H9 (cell line): ENCODE measurements at regions not wholly inside any gene's neighbourhood (a gene's known extent, or its start where the extent isn't known, plus 50 kb on each side); places are given as distances from the start of the nearest gene placed in this dataset.

Experiments used
- DNase-seq: peaks from one replicate; pipeline ENCODE4 v3.0.0-alpha.2; 2017
- H2AFZ ChIP-seq: one replicate; pipeline ENCODE4 v1.6.1; 2013; ENCODE audit warnings: mild to moderate bottlenecking, low read length, control low read depth, moderate library complexity
- H2AK5ac ChIP-seq: 2 replicates; pipeline ENCODE4 v1.6.1; 2013; ENCODE audit warnings: low read length, control low read depth, mixed read lengths; ENCODE audit not compliant: insufficient read length
- H2BK120ac ChIP-seq: one replicate; pipeline ENCODE4 v1.6.1; 2013; ENCODE audit warnings: low read depth, mild to moderate bottlenecking, low read length, control low read depth, inconsistent platforms; ENCODE audit not compliant: poor library complexity, severe bottlenecking
- H2BK12ac ChIP-seq: 2 replicates; pipeline ENCODE4 v1.6.1; 2013; ENCODE audit warnings: low read length, control low read depth, mixed read lengths, low read depth; ENCODE audit not compliant: insufficient read length
- H2BK15ac ChIP-seq: 2 replicates; pipeline ENCODE4 v1.6.1; 2013; ENCODE audit warnings: low read depth, low read length, control low read depth
- H2BK20ac ChIP-seq: one replicate; pipeline ENCODE4 v1.6.1; 2013; ENCODE audit warnings: low read depth, mild to moderate bottlenecking, low read length, control low read depth, inconsistent platforms; ENCODE audit not compliant: poor library complexity, severe bottlenecking
- H2BK5ac ChIP-seq: 2 replicates; pipeline ENCODE4 v1.6.1; 2013; ENCODE audit warnings: low read length, control low read depth, mixed read lengths; ENCODE audit not compliant: insufficient read length
- H3K14ac ChIP-seq: 2 replicates; pipeline ENCODE4 v1.6.1; 2013; ENCODE audit warnings: low read length, control low read depth; ENCODE audit not compliant: insufficient read depth
- H3K18ac ChIP-seq: 2 replicates; pipeline ENCODE4 v1.6.1; 2013; ENCODE audit warnings: low read depth, mild to moderate bottlenecking, mixed read lengths, low read length, control low read depth; ENCODE audit not compliant: insufficient read length
- H3K23ac ChIP-seq: 2 replicates; pipeline ENCODE4 v1.6.1; 2013; ENCODE audit warnings: low read length, control low read depth, mixed read lengths, low read depth; ENCODE audit not compliant: insufficient read length
- H3K23me2 ChIP-seq: 2 replicates; pipeline ENCODE4 v1.6.1; 2013; ENCODE audit warnings: low read depth, mild to moderate bottlenecking, mixed read lengths, low read length, control low read depth; ENCODE audit not compliant: insufficient read length, poor library complexity, severe bottlenecking
- H3K27ac ChIP-seq: 2 replicates; pipeline ENCODE4 v1.5.1; 2013; ENCODE audit warnings: low read length, control low read depth, mixed read lengths, low read depth; ENCODE audit not compliant: insufficient read length
- H3K27me3 ChIP-seq: 2 replicates; pipeline ENCODE4 v1.6.1; 2013; ENCODE audit warnings: low read length, control low read depth, inconsistent platforms; ENCODE audit not compliant: insufficient read depth
- H3K4ac ChIP-seq: 2 replicates; pipeline ENCODE4 v1.6.1; 2013; ENCODE audit warnings: low read depth, mild to moderate bottlenecking, control low read depth, inconsistent platforms, low read length, moderate library complexity
- H3K4me1 ChIP-seq: 2 replicates; pipeline ENCODE4 v1.6.1; 2013; ENCODE audit warnings: low read length, control low read depth, inconsistent platforms; ENCODE audit not compliant: insufficient read depth
- H3K4me2 ChIP-seq: 2 replicates; pipeline ENCODE4 v1.6.1; 2013; ENCODE audit warnings: low read length, control low read depth, mixed read lengths; ENCODE audit not compliant: insufficient read length, insufficient read depth
- H3K56ac ChIP-seq: 2 replicates; pipeline ENCODE4 v1.6.1; 2013; ENCODE audit warnings: low read depth, mild to moderate bottlenecking, mixed read lengths, low read length, control low read depth; ENCODE audit not compliant: insufficient read length
- H3K79me1 ChIP-seq: 2 replicates; pipeline ENCODE4 v1.6.1; 2013; ENCODE audit warnings: low read depth, mild to moderate bottlenecking, moderate library complexity, low read length, control low read depth, inconsistent platforms; ENCODE audit not compliant: insufficient read depth, poor library complexity, severe bottlenecking
- H3K79me2 ChIP-seq: 2 replicates; pipeline ENCODE4 v1.6.1; 2013; ENCODE audit warnings: low read length, control low read depth, inconsistent platforms; ENCODE audit not compliant: insufficient read depth
- H3K9ac ChIP-seq: 2 replicates; pipeline ENCODE4 v1.6.1; 2013; ENCODE audit warnings: low read length, control low read depth, mixed read lengths; ENCODE audit not compliant: insufficient read length; ENCODE audit errors: extremely low read depth
- H3K9me3 ChIP-seq: one replicate; pipeline ENCODE4 v1.6.1; 2013; ENCODE audit warnings: low read depth, low read length, inconsistent platforms; ENCODE audit not compliant: control insufficient read depth
- H3T11ph ChIP-seq: one replicate; pipeline ENCODE4 v1.6.1; 2013; ENCODE audit warnings: mild to moderate bottlenecking, low read length, control low read depth, inconsistent platforms
- H4K20me1 ChIP-seq: one replicate; pipeline ENCODE4 v1.6.1; 2013; ENCODE audit not compliant: control insufficient read depth, insufficient read length, insufficient read depth
- H4K5ac ChIP-seq: 2 replicates; pipeline ENCODE4 v1.6.1; 2013; ENCODE audit warnings: low read depth, mild to moderate bottlenecking, mixed read lengths, low read length, control low read depth; ENCODE audit not compliant: insufficient read length
- H4K8ac ChIP-seq: replicated peaks from 2 replicates; pipeline ENCODE4 v1.6.1; 2013; ENCODE audit warnings: low read length, control low read depth, mixed read lengths, low read depth; ENCODE audit not compliant: insufficient read length
- H4K91ac ChIP-seq: 2 replicates; pipeline ENCODE4 v1.6.1; 2013; ENCODE audit warnings: low read depth, mild to moderate bottlenecking, moderate library complexity, mixed read lengths, low read length, control low read depth; ENCODE audit not compliant: insufficient read length
- H3K27ac Mint-ChIP-seq, 3 experiments: 2 replicates in 2 of 3; 3 replicates in 1 of 3; pipeline ENCODE4 v1.8.0; 2020 to 2021; ENCODE audit warnings: mixed read lengths in 3 of 3, mild to moderate bottlenecking in 1 of 3, moderate library complexity in 1 of 3
- H3K27me3 Mint-ChIP-seq: 2 replicates; pipeline ENCODE4 v1.8.0; 2021; ENCODE audit warnings: low read depth, mild to moderate bottlenecking, moderate library complexity, mixed read lengths
- H3K36me3 Mint-ChIP-seq, 3 experiments: 2 replicates in 2 of 3; 3 replicates in 1 of 3; pipeline ENCODE4 v1.8.0; 2020 to 2021; ENCODE audit warnings: low read depth in 3 of 3, mixed read lengths in 3 of 3; ENCODE audit not compliant: insufficient read depth in 1 of 3
- H3K4me1 Mint-ChIP-seq, 2 experiments: 2 replicates each; pipeline ENCODE4 v1.8.0; 2020; ENCODE audit warnings: mixed read lengths in 2 of 2
- H3K4me3 Mint-ChIP-seq, 2 experiments: 2 replicates in 1 of 2; 3 replicates in 1 of 2; pipeline ENCODE4 v1.8.0; 2020 to 2021; ENCODE audit warnings: mild to moderate bottlenecking in 2 of 2, mixed read lengths in 2 of 2, moderate library complexity in 1 of 2
- H3K9me3 Mint-ChIP-seq, 2 experiments: 2 replicates in 1 of 2; 3 replicates in 1 of 2; pipeline ENCODE4 v1.8.0; 2020; ENCODE audit warnings: mild to moderate bottlenecking in 2 of 2, mixed read lengths in 2 of 2, moderate library complexity in 1 of 2
- WGBS: extraction: QIAGEN DNeasy Blood & Tissue Kit; methylation state at CpG from one replicate; pipeline ENCODE4 v1.1.7; 2013; ENCODE audit warnings: missing lambda C conversion rate, low lambda C conversion rate, mixed read lengths; ENCODE audit not compliant: insufficient read length; ENCODE audit errors: extremely low coverage; 5-methylcytosine and 5-hydroxymethylcytosine counted together
- TF ChIP-seq, protein P1 (sequence below): fragments of 200-600 bp; sonication (generic); conservative IDR thresholded peaks from 3 replicates; pipeline ENCODE4 v1.8.0; 2021; ENCODE audit warnings: antibody characterized with exemption, mild to moderate bottlenecking

DNA sequence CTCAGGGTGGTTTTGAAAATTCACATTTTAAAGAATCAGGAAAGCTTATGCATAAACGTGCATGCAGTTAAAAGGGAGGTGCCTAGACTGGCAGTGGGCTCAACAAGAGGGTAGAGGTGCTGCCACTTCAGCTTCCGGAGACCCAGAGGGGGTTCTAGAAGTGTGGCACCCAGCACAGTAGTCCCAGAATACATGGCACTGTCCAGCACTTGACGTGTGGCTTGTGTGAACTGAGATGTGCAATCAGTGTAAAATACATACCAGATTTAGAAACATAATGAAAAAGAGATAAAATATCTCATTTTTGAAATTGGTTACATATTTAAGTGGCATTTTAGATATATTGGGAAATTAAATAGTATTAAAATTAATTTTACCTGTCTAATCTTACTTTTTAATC, 89.3 kb downstream of the RIN2 start:
- Histone ChIP-seq H2BK120ac (no peak overlapping the region), H3K79me2 (no peaks in the 10 kb centered on the region), H2AFZ (no peak overlapping the region), H4K8ac (no peak overlapping the region), H3K23me2 (no peaks in the 10 kb centered on the region), H2BK20ac (no peak overlapping the region), H3T11ph (no peak overlapping the region), H2BK15ac (no peak overlapping the region), H3K79me1 (no peaks in the 10 kb centered on the region), H3K4me1 (peaks cover 4% of the 10 kb centered on the region; the same call in 1 of the 2 replicates), H4K5ac (no peak overlapping the region), H3K23ac (no peak overlapping the region), H3K56ac (no peak overlapping the region), H2AK5ac (no peak overlapping the region), H2BK5ac (no peak overlapping the region), H2BK12ac (no peak overlapping the region), H3K27ac (no peak overlapping the region), H3K9ac (no peak overlapping the region), H4K20me1 (no peaks in the 10 kb centered on the region), H3K9me3 (no peaks in the 10 kb centered on the region), H3K4ac (no peak overlapping the region), H3K27me3 (no peaks in the 10 kb centered on the region), H3K18ac (no peak overlapping the region), H3K4me2 (no peak overlapping the region), H3K14ac (no peak overlapping the region), H4K91ac (no peak overlapping the region)
- DNase-seq: no peak
- H3K27me3 Mint-ChIP-seq: peaks cover 4% of the 10 kb centered on the region
- H3K4me3 Mint-ChIP-seq: no peak overlapping the region
- peaks cover 8 to 10% of the 10 kb centered on the region in 2 experiments; a peak in 4 of 5 replicates for H3K9me3 Mint-ChIP-seq
- WGBS: no CpG with 5 or more reads among the region's 3 CpGs
- H3K27ac Mint-ChIP-seq: no peak overlapping the region
- TF ChIP-seq, protein P1, sequence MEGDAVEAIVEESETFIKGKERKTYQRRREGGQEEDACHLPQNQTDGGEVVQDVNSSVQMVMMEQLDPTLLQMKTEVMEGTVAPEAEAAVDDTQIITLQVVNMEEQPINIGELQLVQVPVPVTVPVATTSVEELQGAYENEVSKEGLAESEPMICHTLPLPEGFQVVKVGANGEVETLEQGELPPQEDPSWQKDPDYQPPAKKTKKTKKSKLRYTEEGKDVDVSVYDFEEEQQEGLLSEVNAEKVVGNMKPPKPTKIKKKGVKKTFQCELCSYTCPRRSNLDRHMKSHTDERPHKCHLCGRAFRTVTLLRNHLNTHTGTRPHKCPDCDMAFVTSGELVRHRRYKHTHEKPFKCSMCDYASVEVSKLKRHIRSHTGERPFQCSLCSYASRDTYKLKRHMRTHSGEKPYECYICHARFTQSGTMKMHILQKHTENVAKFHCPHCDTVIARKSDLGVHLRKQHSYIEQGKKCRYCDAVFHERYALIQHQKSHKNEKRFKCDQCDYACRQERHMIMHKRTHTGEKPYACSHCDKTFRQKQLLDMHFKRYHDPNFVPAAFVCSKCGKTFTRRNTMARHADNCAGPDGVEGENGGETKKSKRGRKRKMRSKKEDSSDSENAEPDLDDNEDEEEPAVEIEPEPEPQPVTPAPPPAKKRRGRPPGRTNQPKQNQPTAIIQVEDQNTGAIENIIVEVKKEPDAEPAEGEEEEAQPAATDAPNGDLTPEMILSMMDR: no peak
- peaks cover 0 to 6% of the 10 kb centered on the region in 2 experiments; a peak in 3 of 4 replicates for H3K4me1 Mint-ChIP-seq
- peaks cover 0 to 5% (median 0%) of the 10 kb centered on the region in 3 experiments; a peak in 2 of 7 replicates for H3K36me3 Mint-ChIP-seq
